ENCODE measurements at regions not wholly inside any gene's neighbourhood (a gene's known extent, or its start where the extent isn't known, plus 50 kb on each side); places are given as distances from the start of the nearest gene placed in this dataset.
"Not testable (repeated sequence)": the region's sequence is repeated elsewhere in the genome, so short reads cannot be mapped to it uniquely, and the experiment has no call there.

DNA sequence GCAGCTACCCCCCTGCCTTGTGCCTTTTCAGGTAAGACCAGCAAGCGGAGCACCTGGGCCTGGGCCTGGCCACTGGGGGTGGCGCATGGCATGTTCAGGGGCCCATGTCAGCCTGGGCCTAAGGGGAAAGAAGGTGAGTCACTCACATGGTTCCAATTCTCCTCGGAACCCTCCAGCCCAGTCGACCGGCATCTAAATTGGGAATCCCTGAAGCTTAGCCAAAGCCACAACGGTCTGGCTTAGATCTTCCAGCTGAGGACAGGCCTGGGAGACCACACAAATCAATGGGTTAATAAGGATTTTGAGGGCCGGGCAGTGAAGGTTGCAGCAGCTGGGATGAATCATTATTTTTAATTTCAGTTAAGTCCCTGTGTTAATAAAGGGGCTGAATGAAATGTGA lies 145.1 kb upstream of the SMYD2 start:
- no peak overlapping the region for H3K4me3 ChIP-seq (ENCODE audit: low read depth, low read length)
- no peak for DNase-seq (ENCODE audit: low read depth in 4 of 6, low spot score in 6 of 6)
- WGBS (ENCODE audit: insufficient coverage): 68% methylated on average over 7 of the region's 7 CpGs
- H3K27ac ChIP-seq (ENCODE audit: low read depth, low read length): no peak overlapping the region
- H3K27me3 ChIP-seq (ENCODE audit: control insufficient read depth, insufficient read depth, low read length): no peaks in the 10 kb centered on the region
- no peaks in the 10 kb centered on the region for H3K4me1 ChIP-seq (ENCODE audit: control insufficient read depth, insufficient read depth, low read length)
- no peaks in the 10 kb centered on the region for H3K36me3 ChIP-seq (ENCODE audit: control insufficient read depth, insufficient read depth, low read length)
- no peaks in the 10 kb centered on the region for H3K9me3 ChIP-seq (ENCODE audit: control insufficient read depth, insufficient read depth, low read length)

DNA sequence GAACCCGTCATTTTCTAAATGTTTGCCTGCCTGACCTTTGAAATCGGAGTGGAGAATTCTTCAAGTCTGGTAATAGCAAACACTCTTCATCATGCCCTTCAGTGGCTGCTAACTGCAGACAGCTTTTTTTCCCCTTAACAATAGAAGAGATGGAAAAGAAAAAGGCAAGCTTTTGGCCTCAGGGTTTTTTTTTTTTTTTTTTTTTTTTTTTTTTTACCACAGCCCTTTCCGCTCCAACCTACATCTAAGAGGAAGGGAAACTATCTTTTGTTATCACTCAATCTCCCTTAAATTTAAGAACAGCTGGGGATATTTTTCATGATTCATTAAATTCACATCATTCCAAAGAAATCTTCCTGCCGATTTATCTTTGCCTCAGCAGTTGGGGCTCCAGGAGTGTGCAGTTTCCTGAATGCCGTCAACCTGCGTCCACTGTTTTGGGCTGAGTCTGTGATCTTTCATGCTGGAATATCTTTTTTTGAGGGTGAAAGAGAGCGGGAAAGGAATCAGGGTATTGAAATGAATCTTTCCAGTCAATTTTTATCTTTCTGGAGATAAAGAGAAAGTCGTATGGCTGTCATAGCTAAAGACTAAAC lies 144.5 kb upstream of the SMYD2 start:
- Histone ChIP-seq H3K9me3 (ENCODE audit: control insufficient read depth, insufficient read depth, low read length) (no peaks in the 10 kb centered on the region), H3K36me3 (ENCODE audit: control insufficient read depth, insufficient read depth, low read length) (no peaks in the 10 kb centered on the region), H3K4me1 (ENCODE audit: control insufficient read depth, insufficient read depth, low read length) (no peaks in the 10 kb centered on the region), H3K27me3 (ENCODE audit: control insufficient read depth, insufficient read depth, low read length) (no peaks in the 10 kb centered on the region), H3K27ac (ENCODE audit: low read depth, low read length) (no peak overlapping the region), H3K4me3 (ENCODE audit: low read depth, low read length) (no peak overlapping the region)
- 92% methylated on average over 3 of the region's 8 CpGs for WGBS (ENCODE audit: insufficient coverage)
- peak in 1 of 6 donors; percentile 58 for DNase-seq (ENCODE audit: low read depth in 4 of 6, low spot score in 6 of 6)

DNA sequence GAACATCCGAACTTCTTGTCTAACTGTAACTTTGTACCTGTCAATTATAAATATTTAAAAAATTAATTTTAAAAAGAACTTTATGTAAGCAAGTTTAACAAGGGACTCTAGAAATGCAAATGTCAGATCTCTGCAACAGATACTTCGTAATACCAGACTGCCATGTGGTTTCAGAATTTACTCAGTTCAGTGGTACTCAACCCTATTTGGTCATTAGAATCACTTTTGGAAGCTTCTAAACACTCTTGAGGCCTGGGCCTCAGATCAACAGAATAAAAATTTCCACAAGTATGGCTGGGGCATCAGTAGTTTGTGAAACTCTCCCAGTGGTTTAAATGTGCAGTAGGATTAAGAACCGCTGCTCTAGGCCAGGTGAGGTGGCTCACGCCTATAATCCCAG lies 139.5 kb upstream of the SMYD2 start:
- Histone ChIP-seq H3K4me3 (ENCODE audit: low read depth, low read length) (no peak overlapping the region), H3K27me3 (ENCODE audit: control insufficient read depth, insufficient read depth, low read length) (no peaks in the 10 kb centered on the region), H3K27ac (ENCODE audit: low read depth, low read length) (no peak overlapping the region), H3K36me3 (ENCODE audit: control insufficient read depth, insufficient read depth, low read length) (no peaks in the 10 kb centered on the region), H3K9me3 (ENCODE audit: control insufficient read depth, insufficient read depth, low read length) (no peaks in the 10 kb centered on the region), H3K4me1 (ENCODE audit: control insufficient read depth, insufficient read depth, low read length) (no peaks in the 10 kb centered on the region)
- 100% methylated on average over 2 of the region's 4 CpGs for WGBS (ENCODE audit: insufficient coverage)
- no peak for DNase-seq (ENCODE audit: low read depth in 4 of 6, low spot score in 6 of 6)

DNA sequence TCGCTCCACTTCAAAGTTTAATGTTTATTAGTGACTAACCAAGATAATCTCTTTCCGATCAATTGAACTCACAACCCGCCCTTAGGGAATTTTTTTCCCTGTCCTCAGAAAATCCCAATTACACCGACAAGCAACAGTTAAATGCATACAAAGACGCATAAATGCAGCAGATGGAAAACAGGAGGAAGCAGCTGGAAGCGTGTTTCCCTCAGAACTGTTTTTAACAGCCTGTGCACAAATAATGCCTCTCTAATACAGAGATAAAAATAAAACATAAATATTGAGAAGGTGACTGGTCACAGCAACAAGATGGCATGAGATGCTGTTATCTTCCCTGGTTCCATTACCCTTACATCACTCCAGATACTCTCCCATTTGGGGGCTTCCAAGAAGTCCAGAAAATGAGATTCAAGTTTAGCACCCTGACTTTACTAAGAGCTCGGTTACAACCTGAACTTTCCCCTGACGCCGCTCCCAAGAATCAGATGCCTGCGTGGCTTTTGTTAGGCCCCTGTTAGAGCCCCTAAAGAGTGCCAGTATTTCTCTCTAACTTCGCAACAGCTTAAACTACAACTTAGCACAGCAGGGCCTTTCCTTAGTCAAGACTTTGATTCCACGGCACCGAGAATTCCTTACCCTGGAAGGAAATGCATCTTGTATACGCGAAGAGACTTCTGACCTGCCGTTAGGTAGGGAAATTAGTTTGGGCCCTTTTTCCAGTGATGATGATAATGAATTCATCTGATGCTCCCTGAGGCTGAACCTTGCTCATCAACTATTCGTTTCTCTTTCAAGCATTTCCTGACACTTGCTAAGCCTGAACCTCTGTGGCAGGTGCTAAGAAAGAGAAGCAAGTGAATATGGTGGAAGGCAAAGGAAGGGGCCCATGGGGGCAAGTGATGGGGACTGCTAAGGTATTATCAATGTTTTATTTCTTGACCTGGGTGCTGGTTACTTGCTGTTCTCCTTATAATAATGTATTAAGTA lies 137.7 kb upstream of the SMYD2 start:
- WGBS (ENCODE audit: insufficient coverage): 33% methylated on average over 6 of the region's 17 CpGs
- Histone ChIP-seq H3K36me3 (ENCODE audit: control insufficient read depth, insufficient read depth, low read length) (no peaks in the 10 kb centered on the region), H3K27me3 (ENCODE audit: control insufficient read depth, insufficient read depth, low read length) (no peaks in the 10 kb centered on the region), H3K27ac (ENCODE audit: low read depth, low read length) (no peak overlapping the region), H3K4me1 (ENCODE audit: control insufficient read depth, insufficient read depth, low read length) (no peaks in the 10 kb centered on the region), H3K4me3 (ENCODE audit: low read depth, low read length) (no peak overlapping the region), H3K9me3 (ENCODE audit: control insufficient read depth, insufficient read depth, low read length) (no peaks in the 10 kb centered on the region)
- DNase-seq (ENCODE audit: low read depth in 4 of 6, low spot score in 6 of 6): peak in 2 of 6 donors; percentile 33 to 67

DNA sequence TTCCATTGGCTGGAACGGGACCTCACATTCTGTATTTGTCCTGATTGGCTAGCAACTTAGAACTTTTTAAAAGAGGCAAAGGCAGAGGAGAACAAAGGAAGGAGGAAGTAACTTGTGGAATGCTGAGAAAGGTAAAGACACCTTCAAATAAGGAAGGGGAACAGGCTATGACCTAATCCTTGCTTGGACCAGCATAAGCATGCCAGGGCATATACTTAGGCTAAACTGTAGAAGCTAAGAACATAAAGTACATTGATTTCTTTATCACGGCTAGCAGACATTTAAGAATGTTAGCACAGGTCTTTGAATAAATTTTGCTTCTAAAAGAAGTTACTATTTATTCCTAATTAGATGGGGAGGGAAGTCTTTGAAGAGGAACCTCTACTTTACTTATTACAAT lies 136.4 kb upstream of the SMYD2 start:
- not testable (repeated sequence) for H3K4me3 ChIP-seq (ENCODE audit: low read depth, low read length); H3K27me3 ChIP-seq (ENCODE audit: control insufficient read depth, insufficient read depth, low read length); H3K9me3 ChIP-seq (ENCODE audit: control insufficient read depth, insufficient read depth, low read length); H3K36me3 ChIP-seq (ENCODE audit: control insufficient read depth, insufficient read depth, low read length); H3K27ac ChIP-seq (ENCODE audit: low read depth, low read length); H3K4me1 ChIP-seq (ENCODE audit: control insufficient read depth, insufficient read depth, low read length); DNase-seq (ENCODE audit: low read depth in 4 of 6, low spot score in 6 of 6)
- no CpG with 5 or more reads among the region's 2 CpGs for WGBS (ENCODE audit: insufficient coverage)

DNA sequence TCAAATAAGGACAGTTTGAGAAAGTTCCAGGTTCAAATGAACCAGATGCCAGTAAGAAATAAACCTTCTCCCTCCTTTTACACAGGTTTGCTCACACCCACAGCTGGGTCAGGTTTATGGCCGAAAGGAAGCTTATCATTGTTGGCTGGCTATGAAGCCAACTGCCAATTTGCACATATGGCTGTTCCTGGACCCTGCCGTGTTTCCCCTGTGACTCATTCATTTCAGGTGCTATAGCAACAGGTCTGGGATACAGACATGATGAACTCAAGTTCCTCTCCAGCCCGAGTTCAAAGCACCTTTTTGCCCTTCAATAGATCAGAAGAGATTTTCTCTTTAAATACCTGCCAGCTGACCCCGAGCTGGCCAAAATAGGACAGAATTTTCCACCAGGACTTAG lies 134.4 kb upstream of the SMYD2 start:
- no peak overlapping the region for H3K4me3 ChIP-seq (ENCODE audit: low read depth, low read length)
- H3K4me1 ChIP-seq (ENCODE audit: control insufficient read depth, insufficient read depth, low read length): no peaks in the 10 kb centered on the region
- H3K27me3 ChIP-seq (ENCODE audit: control insufficient read depth, insufficient read depth, low read length): no peaks in the 10 kb centered on the region
- H3K27ac ChIP-seq (ENCODE audit: low read depth, low read length): no peak overlapping the region
- DNase-seq (ENCODE audit: low read depth in 4 of 6, low spot score in 6 of 6): no peak
- H3K9me3 ChIP-seq (ENCODE audit: control insufficient read depth, insufficient read depth, low read length): no peaks in the 10 kb centered on the region
- 44% methylated on average over 3 of the region's 4 CpGs for WGBS (ENCODE audit: insufficient coverage)
- no peaks in the 10 kb centered on the region for H3K36me3 ChIP-seq (ENCODE audit: control insufficient read depth, insufficient read depth, low read length)

DNA sequence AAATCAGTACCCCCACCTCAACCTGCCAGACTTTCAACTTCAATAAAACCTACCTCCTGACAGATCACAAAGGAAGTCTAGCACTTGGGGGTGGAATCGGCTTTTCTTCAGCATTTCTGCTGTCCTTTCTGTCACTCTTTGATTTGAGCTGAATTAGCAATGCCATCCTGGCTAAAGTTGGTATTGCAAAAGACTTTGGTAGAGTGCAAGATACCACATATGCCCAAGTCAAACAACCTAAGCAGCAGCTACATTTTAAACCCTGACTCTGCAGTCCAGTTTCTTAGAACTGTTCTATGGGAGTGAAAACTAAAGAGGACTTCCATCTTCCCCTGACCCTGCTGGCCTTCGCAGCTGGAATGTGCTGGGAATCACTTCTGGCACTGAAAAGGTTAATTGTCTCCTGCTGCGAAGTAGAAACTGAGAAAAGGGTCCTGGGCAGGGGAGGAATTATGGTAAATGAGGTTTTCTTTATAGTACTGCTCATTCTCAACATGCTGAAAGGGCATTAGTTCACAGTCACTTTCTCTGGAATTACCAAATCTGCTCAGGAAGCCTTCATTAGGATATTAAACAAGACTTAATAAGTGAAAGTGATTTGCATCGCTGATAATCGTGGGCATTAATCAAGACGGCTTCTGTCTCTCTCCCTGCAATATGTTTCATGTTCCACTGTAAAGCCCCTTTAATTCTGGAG lies 126.2 kb upstream of the SMYD2 start:
- DNase-seq (ENCODE audit: low read depth in 4 of 6, low spot score in 6 of 6): peak in 1 of 6 donors; percentile 66
- peaks cover 3% of the 10 kb centered on the region for H3K9me3 ChIP-seq (ENCODE audit: control insufficient read depth, insufficient read depth, low read length)
- no peak overlapping the region for H3K4me3 ChIP-seq (ENCODE audit: low read depth, low read length)
- no CpG with 5 or more reads among the region's 6 CpGs for WGBS (ENCODE audit: insufficient coverage)
- H3K36me3 ChIP-seq (ENCODE audit: control insufficient read depth, insufficient read depth, low read length): no peaks in the 10 kb centered on the region
- H3K4me1 ChIP-seq (ENCODE audit: control insufficient read depth, insufficient read depth, low read length): peaks cover 3% of the 10 kb centered on the region
- H3K27me3 ChIP-seq (ENCODE audit: control insufficient read depth, insufficient read depth, low read length): no peaks in the 10 kb centered on the region
- no peak overlapping the region for H3K27ac ChIP-seq (ENCODE audit: low read depth, low read length)

DNA sequence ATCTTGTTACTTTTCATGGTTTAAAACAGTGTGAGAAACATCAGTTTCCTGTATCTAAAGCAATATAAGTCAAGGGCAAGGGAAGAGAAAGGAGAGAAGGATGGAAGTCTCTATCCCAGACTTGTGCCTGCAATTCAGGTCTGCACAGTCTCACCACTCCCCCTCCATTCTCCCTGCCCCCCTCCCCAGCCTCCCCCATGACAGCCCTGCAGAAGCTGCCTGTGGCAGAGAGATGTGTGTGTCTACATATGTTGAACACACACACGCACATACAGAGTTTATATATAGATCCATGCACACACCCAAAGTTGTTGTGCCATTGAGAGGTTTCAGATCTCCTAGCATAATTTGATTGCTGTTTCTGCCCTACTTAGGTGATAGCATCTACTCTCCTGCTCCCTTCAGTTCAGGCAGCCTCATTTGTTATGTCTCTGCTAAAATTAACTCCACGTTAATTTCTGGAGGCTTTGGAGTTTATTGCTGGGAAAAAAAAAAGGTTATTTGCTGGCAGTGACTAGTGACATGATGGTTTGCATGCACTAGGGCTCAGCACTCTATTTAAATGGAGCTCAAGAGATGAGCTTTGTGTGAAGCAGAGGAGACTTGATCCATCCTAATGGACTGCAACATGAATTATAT lies 124.9 kb upstream of the SMYD2 start:
- Histone ChIP-seq H3K27ac (ENCODE audit: low read depth, low read length) (no peak overlapping the region), H3K9me3 (ENCODE audit: control insufficient read depth, insufficient read depth, low read length) (peaks cover 3% of the 10 kb centered on the region), H3K27me3 (ENCODE audit: control insufficient read depth, insufficient read depth, low read length) (no peaks in the 10 kb centered on the region), H3K4me3 (ENCODE audit: low read depth, low read length) (no peak overlapping the region), H3K36me3 (ENCODE audit: control insufficient read depth, insufficient read depth, low read length) (no peaks in the 10 kb centered on the region), H3K4me1 (ENCODE audit: control insufficient read depth, insufficient read depth, low read length) (peaks cover 3% of the 10 kb centered on the region)
- WGBS (ENCODE audit: insufficient coverage): no CpG with 5 or more reads among the region's 2 CpGs
- DNase-seq (ENCODE audit: low read depth in 4 of 6, low spot score in 6 of 6): peak in 1 of 6 donors; percentile 20

DNA sequence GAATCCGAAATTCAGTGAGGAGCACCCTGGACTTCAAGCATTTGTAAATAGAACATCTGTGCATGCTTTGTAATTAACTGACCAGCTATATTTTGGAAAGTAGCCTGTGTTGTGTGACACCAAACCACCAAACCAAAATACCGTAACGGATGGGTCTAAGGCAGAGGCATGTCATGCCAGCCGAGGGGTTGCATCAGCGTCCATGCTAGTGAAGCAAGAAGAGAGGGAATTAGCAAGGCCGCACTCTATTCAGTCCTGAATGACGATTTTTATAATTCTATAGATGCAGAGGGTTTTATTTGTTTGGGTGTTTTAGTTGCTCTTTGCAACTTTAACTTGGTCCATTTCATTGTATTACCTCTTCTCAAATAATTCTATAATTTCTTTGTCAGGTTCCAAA lies 116.8 kb upstream of the SMYD2 start:
- Histone ChIP-seq H3K27me3 (ENCODE audit: control insufficient read depth, insufficient read depth, low read length) (no peaks in the 10 kb centered on the region), H3K36me3 (ENCODE audit: control insufficient read depth, insufficient read depth, low read length) (no peaks in the 10 kb centered on the region), H3K27ac (ENCODE audit: low read depth, low read length) (no peak overlapping the region), H3K4me1 (ENCODE audit: control insufficient read depth, insufficient read depth, low read length) (no peaks in the 10 kb centered on the region), H3K9me3 (ENCODE audit: control insufficient read depth, insufficient read depth, low read length) (peaks cover 2% of the 10 kb centered on the region), H3K4me3 (ENCODE audit: low read depth, low read length) (no peak overlapping the region)
- no CpG with 5 or more reads among the region's 7 CpGs for WGBS (ENCODE audit: insufficient coverage)
- no peak for DNase-seq (ENCODE audit: low read depth in 4 of 6, low spot score in 6 of 6)
